GM12878 (cell line): ENCODE measurements at regions not wholly inside any gene's neighbourhood (a gene's known extent, or its start where the extent isn't known, plus 50 kb on each side); places are given as distances from the start of the nearest gene placed in this dataset.

Experiments used
- CEBPB ChIP-seq, 2 experiments: fragments of 150-350 bp in 1 of 2; IDR thresholded peaks; 2 replicates each; pipeline ENCODE4 v1.6.1; 2012 to 2014; ENCODE audit warnings: low read depth in 2 of 2, low read length in 2 of 2, borderline replicate concordance in 1 of 2, inconsistent platforms in 1 of 2
- EZH2 ChIP-seq: IDR thresholded peaks from 2 replicates; pipeline ENCODE4 v1.6.1; 2012; ENCODE audit warnings: low read depth, mild to moderate bottlenecking, control low read depth, inconsistent platforms, low read length, borderline replicate concordance; ENCODE audit not compliant: control insufficient read depth
- HCFC1 ChIP-seq: fragments of 150-350 bp; IDR thresholded peaks from 2 replicates; pipeline ENCODE4 v1.6.1; 2014; ENCODE audit warnings: low read length
- IKZF1 ChIP-seq: fragments of 450-650 bp; conservative IDR thresholded peaks from 2 replicates; pipeline ENCODE4 v1.6.1; 2017; ENCODE audit warnings: antibody characterized with exemption, mild to moderate bottlenecking
- KDM1A ChIP-seq: fragments of 200-600 bp; sonication (generic); IDR thresholded peaks from 2 replicates; pipeline ENCODE4 v1.6.1; 2016; ENCODE audit warnings: borderline replicate concordance
- NRF1 ChIP-seq: conservative IDR thresholded peaks from 2 replicates; pipeline ENCODE4 v1.6.1; 2011; ENCODE audit warnings: mild to moderate bottlenecking, low read depth, low read length, improper control_type of control experiment
- POLR2A ChIP-seq: IDR thresholded peaks from 2 replicates; pipeline ENCODE4 v1.6.1; 2011; ENCODE audit warnings: low read depth, mild to moderate bottlenecking, low read length
- TAF1 ChIP-seq: IDR thresholded peaks from 2 replicates; pipeline ENCODE4 v1.6.1; 2011; ENCODE audit warnings: mild to moderate bottlenecking, low read depth, low read length, borderline replicate concordance
- TBL1XR1 ChIP-seq: IDR thresholded peaks from 2 replicates; pipeline ENCODE4 v1.6.1; 2012; ENCODE audit warnings: low read depth, low read length, improper control_type of control experiment
- TCF7 ChIP-seq: IDR thresholded peaks from 2 replicates; pipeline ENCODE4 v1.6.1; 2014; ENCODE audit warnings: antibody characterized with exemption, borderline replicate concordance
- ZNF24 ChIP-seq: fragments of 450-650 bp; IDR thresholded peaks from 2 replicates; pipeline ENCODE4 v1.6.1; 2017; ENCODE audit warnings: antibody characterized with exemption, mild to moderate bottlenecking
- TF ChIP-seq, protein P1 (sequence below), 3 experiments: IDR thresholded peaks in 2 of 3; conservative IDR thresholded peaks in 1 of 3; 2 replicates each; pipeline ENCODE4 v1.5.1; 2011; ENCODE audit warnings: low read depth in 3 of 3, low read length in 3 of 3, mild to moderate bottlenecking in 3 of 3, control low read depth in 2 of 3, moderate library complexity in 2 of 3, inconsistent platforms in 1 of 3, mixed read lengths in 1 of 3; ENCODE audit not compliant: control insufficient read depth in 2 of 3, insufficient read depth in 1 of 3; ENCODE audit errors: extremely low read depth in 1 of 3
- TF ChIP-seq, protein P2 (sequence below): IDR thresholded peaks from 2 replicates; pipeline ENCODE4 v1.6.1; 2012; ENCODE audit warnings: low read depth, low read length, improper control_type of control experiment
- TF ChIP-seq, protein P3 (sequence below): fragments of 450-650 bp; formaldehyde crosslinking; IDR thresholded peaks from 2 replicates; pipeline ENCODE4 v1.4.0; 2020; ENCODE audit warnings: mild to moderate bottlenecking, moderate library complexity

DNA sequence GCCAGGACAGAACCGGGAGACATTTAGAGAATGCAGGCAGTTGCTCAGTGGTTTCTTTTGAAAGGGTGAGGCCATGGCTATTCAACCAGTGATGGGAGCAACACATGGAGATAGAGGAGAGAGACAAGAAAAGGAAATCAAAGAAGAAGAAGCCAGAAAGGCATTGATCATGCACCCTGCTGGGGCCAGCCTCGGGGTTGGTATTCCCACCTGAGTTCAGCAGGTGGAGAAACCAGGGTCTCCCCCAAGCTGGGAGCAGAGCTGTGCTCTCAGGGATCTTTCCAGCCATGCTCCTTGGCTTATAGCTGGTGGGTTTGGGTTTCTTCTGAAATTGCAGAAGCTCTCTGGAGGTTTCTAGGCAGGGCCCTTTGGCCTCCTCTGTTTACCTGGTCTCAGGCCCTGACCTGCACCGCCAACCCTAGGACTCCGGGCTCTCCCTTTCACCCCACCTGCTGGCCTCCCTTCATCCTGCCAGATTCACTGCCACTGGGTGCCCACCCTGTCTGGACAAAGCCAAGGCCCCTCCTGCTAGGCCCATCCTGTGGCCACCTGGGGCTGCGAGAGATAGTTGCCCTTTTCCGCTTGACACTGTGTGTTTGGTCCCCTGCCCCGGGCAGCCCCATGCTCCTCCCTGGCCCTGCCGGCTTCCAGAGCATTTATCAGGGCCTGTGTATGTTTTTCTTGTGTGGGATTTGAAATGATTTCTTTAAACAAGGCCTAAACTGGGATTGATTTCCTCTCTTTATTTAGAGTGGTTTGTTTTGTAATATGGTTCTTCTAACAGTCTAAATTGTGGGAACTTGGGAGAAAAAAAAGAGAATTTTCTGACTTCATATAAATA is 126.7 kb downstream of the DDX1 start:
- TF ChIP-seq NRF1 (no peak), TCF7 (no peak), KDM1A (no peak), TBL1XR1 (no peak), EZH2 (no peak), HCFC1 (no peak), TAF1 (no peak), POLR2A (no peak), ZNF24 (no peak), CEBPB (IDR thresholded peaks at IDR 0.05; ENCODE audit: borderline replicate concordance in 1 of 2, low read depth in 2 of 2, low read length in 2 of 2) (no peak), IKZF1 (no peak)
- TF ChIP-seq, protein P1, sequence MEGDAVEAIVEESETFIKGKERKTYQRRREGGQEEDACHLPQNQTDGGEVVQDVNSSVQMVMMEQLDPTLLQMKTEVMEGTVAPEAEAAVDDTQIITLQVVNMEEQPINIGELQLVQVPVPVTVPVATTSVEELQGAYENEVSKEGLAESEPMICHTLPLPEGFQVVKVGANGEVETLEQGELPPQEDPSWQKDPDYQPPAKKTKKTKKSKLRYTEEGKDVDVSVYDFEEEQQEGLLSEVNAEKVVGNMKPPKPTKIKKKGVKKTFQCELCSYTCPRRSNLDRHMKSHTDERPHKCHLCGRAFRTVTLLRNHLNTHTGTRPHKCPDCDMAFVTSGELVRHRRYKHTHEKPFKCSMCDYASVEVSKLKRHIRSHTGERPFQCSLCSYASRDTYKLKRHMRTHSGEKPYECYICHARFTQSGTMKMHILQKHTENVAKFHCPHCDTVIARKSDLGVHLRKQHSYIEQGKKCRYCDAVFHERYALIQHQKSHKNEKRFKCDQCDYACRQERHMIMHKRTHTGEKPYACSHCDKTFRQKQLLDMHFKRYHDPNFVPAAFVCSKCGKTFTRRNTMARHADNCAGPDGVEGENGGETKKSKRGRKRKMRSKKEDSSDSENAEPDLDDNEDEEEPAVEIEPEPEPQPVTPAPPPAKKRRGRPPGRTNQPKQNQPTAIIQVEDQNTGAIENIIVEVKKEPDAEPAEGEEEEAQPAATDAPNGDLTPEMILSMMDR (IDR thresholded peaks at IDR 0.05 in 2 of 3, conservative IDR thresholded peaks at IDR 0.05 in 1 of 3; ENCODE audit: control insufficient read depth in 2 of 3, extremely low read depth in 1 of 3, insufficient read depth in 1 of 3, low read depth in 3 of 3, low read length in 3 of 3): no peak
- TF ChIP-seq, protein P2, sequence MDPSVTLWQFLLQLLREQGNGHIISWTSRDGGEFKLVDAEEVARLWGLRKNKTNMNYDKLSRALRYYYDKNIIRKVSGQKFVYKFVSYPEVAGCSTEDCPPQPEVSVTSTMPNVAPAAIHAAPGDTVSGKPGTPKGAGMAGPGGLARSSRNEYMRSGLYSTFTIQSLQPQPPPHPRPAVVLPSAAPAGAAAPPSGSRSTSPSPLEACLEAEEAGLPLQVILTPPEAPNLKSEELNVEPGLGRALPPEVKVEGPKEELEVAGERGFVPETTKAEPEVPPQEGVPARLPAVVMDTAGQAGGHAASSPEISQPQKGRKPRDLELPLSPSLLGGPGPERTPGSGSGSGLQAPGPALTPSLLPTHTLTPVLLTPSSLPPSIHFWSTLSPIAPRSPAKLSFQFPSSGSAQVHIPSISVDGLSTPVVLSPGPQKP: no peak
- TF ChIP-seq, protein P3, sequence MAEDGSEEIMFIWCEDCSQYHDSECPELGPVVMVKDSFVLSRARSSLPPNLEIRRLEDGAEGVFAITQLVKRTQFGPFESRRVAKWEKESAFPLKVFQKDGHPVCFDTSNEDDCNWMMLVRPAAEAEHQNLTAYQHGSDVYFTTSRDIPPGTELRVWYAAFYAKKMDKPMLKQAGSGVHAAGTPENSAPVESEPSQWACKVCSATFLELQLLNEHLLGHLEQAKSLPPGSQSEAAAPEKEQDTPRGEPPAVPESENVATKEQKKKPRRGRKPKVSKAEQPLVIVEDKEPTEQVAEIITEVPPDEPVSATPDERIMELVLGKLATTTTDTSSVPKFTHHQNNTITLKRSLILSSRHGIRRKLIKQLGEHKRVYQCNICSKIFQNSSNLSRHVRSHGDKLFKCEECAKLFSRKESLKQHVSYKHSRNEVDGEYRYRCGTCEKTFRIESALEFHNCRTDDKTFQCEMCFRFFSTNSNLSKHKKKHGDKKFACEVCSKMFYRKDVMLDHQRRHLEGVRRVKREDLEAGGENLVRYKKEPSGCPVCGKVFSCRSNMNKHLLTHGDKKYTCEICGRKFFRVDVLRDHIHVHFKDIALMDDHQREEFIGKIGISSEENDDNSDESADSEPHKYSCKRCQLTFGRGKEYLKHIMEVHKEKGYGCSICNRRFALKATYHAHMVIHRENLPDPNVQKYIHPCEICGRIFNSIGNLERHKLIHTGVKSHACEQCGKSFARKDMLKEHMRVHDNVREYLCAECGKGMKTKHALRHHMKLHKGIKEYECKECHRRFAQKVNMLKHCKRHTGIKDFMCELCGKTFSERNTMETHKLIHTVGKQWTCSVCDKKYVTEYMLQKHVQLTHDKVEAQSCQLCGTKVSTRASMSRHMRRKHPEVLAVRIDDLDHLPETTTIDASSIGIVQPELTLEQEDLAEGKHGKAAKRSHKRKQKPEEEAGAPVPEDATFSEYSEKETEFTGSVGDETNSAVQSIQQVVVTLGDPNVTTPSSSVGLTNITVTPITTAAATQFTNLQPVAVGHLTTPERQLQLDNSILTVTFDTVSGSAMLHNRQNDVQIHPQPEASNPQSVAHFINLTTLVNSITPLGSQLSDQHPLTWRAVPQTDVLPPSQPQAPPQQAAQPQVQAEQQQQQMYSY (CRISPR knock-in tag): no peak
